Astrocyte of the cerebellum (primary cell): ENCODE measurements at regions not wholly inside any gene's neighbourhood (a gene's known extent, or its start where the extent isn't known, plus 50 kb on each side); places are given as distances from the start of the nearest gene placed in this dataset.

Source experiments
- DNase-seq: peaks from one replicate; pipeline ENCODE4 v3.0.0-alpha.2; 2011; ENCODE audit warnings: low read depth
- H3K4me3 ChIP-seq: 2 replicates; pipeline ENCODE4 v1.5.1; 2011; ENCODE audit warnings: mild to moderate bottlenecking, low read depth, low read length, moderate library complexity
- CTCF ChIP-seq: IDR thresholded peaks from 2 replicates; pipeline ENCODE4 v1.5.1; 2012; ENCODE audit warnings: low read length, low read depth, moderate library complexity, mild to moderate bottlenecking; ENCODE audit errors: missing control alignments
- in situ Hi-C: cut with HindIII; loops from 2 replicates; pipeline ENCODE4 v1.10.0; 2017; ENCODE audit warnings: low sequenced_read_pairs

DNA sequence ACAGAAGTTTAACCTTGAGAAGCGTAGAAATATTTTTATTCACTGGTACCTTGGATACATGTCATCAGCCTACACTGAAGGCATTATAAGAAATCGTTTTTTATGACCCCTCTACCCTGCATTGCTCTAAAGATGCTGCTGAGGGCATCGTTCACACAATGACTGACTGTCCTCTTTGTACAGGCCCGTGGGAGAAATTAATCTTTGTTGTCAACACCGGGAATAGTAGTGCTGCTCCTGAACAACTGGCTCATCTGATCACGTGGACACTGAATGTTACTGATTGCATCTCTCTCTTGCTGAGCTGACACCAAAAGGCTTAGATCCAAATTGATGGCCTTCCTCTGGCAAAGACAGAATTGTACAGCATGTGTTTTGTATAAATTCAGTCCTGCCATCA lies 157.1 kb upstream of the SMLR1 start:
- no peak overlapping the region for H3K4me3 ChIP-seq
- in situ Hi-C loops: no loop called here
- TF ChIP-seq CTCF: no peak
- DNase-seq: no peak

GRCh38 chr6:130671119-130671518 lies 156.1 kb upstream of the SMLR1 start:
- no peak for DNase-seq
- in situ Hi-C loops: no loop called here
- no peak for TF ChIP-seq CTCF

GRCh38 chr6:130671577-130671976 lies 155.6 kb upstream of the SMLR1 start:
- no peak for TF ChIP-seq CTCF
- no peak for DNase-seq
- in situ Hi-C loops: no loop called here
- no peak overlapping the region for H3K4me3 ChIP-seq

More at GRCh38 chr6:130671119-130671518, 156.1 kb upstream of the SMLR1 start:
- no peak overlapping the region for H3K4me3 ChIP-seq

DNA sequence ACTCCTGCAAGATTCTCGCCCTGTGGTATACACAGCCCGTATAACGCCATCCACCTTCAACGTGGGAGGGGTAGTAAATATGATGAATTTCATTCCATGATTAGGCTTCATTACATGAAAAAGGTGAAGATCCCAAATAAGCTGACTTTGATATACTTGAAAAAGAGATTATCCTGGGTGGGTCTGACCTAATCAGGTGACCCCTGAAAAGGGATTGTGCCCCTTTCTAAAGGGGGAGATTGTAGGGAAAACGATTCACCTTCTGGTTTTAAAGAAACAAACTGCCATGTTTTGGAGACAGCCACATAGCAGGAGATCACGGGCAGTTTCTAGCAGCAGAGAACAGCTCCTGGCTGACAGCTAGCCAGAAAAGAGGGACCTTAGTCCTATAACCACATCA lies 155.1 kb upstream of the SMLR1 start:
- TF ChIP-seq CTCF: no peak
- no peak for DNase-seq
- no peak overlapping the region for H3K4me3 ChIP-seq
- in situ Hi-C loops: no loop called here

GRCh38 chr6:130674604-130675003 lies 152.6 kb upstream of the SMLR1 start:
- TF ChIP-seq CTCF: no peak
- DNase-seq: no peak
- in situ Hi-C loops: no loop called here
- no peak overlapping the region for H3K4me3 ChIP-seq

- TF ChIP-seq CTCF: no peak
- no peak for DNase-seq
- in situ Hi-C loops: no loop called here
- H3K4me3 ChIP-seq: no peak overlapping the region
These were observed 152.1 kb upstream of the SMLR1 start for GRCh38 chr6:130675072-130675471.
